ENCODE measurements at regions not wholly inside any gene's neighbourhood (a gene's known extent, or its start where the extent isn't known, plus 50 kb on each side); places are given as distances from the start of the nearest gene placed in this dataset.

DNA sequence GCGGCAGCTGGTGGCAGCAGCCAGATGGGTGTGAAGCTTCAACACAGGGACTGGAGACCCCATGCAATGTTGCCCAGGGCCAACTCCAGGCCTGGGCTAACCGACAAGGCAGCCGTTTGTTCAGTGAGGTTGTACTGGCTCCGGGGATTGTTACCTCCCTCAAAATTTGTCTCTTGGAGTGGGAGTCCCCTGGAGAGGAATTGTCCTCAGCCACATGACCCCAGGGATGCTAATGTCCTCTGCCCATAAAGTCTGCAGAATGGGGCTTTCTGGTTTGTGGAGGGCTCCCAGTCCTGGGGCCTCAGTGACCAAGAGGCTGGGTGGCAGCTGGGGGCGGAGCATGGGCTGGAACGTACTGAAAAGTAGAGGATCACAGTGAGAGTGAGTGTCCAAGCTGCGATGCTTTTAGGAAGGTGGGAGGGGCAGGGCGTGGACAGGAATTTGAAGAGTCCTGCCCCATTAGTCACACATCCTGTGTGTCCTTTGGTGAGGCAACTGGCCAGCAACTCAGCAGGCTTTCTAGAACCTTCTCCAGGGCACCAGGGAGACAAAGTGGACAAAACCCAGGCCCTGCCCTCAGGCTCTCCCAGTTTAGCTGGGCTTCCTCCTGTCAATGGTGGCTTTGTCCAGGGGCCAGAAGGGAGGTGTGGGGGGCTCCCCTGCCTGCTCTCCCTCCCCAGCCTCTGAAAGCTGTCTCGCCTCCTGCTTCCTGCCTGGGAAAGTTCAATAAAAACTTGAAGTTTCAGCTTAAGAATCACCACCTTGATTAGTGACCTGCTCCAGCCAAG lies 114.0 kb downstream of the NSG2 start:
- no peak overlapping the region for H3K9ac ChIP-seq (ENCODE audit: insufficient read depth, low read length, poor library complexity, severe bottlenecking)
- H3K27ac ChIP-seq (ENCODE audit: low read depth in 1 of 2, low read length in 2 of 2), result no peak overlapping the region
- H3K4me3 ChIP-seq (replicated peaks in 1 of 3; ENCODE audit: low read depth in 2 of 3, low read length in 3 of 3), result no peak overlapping the region
- H3K27me3 ChIP-seq (ENCODE audit: control insufficient read depth in 2 of 2, insufficient read depth in 2 of 2, low read length in 2 of 2), result no peaks in the 10 kb centered on the region
- H3K27ac Mint-ChIP-seq, result no peak overlapping the region
- H3K4me1 ChIP-seq (ENCODE audit: control insufficient read depth in 1 of 2, insufficient read depth in 2 of 2, low read length in 2 of 2), result peaks cover 4 to 7% of the 10 kb centered on the region in 2 donors
- TF ChIP-seq CTCF (IDR thresholded peaks at IDR 0.05), result no peak
- H3K9me3 ChIP-seq (replicated peaks in 1 of 2; ENCODE audit: control insufficient read depth in 1 of 2, insufficient read depth in 1 of 2, low read length in 2 of 2), result peaks cover 3 to 5% of the 10 kb centered on the region in 2 donors
- H3K4me1 Mint-ChIP-seq, result peaks cover 3% of the 10 kb centered on the region
- no peaks in the 10 kb centered on the region for H3K36me3 Mint-ChIP-seq
- peaks cover 4 to 5% (median 4%) of the 10 kb centered on the region in 3 donors for H3K27me3 Mint-ChIP-seq (ENCODE audit: low read depth in 3 of 3)
- WGBS (ENCODE audit: insufficient coverage), result 88% methylated on average over 9 of the region's 9 CpGs
- H3K4me2 ChIP-seq (replicated peaks; ENCODE audit: extremely low read depth, low read length, poor library complexity, severe bottlenecking), result no peak overlapping the region
- no peak overlapping the region for H2AFZ ChIP-seq (ENCODE audit: insufficient read depth, low read depth, low read length, poor library complexity, severe bottlenecking)
- no peaks in the 10 kb centered on the region for H3K79me2 ChIP-seq (ENCODE audit: insufficient read depth, low read length)
- H3K4me3 Mint-ChIP-seq, result no peak overlapping the region
- peaks cover 2 to 15% (median 10%) of the 10 kb centered on the region in 7 donors for H3K9me3 Mint-ChIP-seq
- DNase-seq, result peak in 1 of 3 donors; percentile 2
- intact Hi-C loops (cut with micrococcal nuclease), result no loop called here
- no peaks in the 10 kb centered on the region for H4K20me1 ChIP-seq (ENCODE audit: insufficient read depth, low read length)
- H3K36me3 ChIP-seq (replicated peaks in 1 of 2; ENCODE audit: control insufficient read depth in 1 of 2, insufficient read depth in 2 of 2, low read length in 2 of 2), result no peaks in the 10 kb centered on the region

- no peak overlapping the region for H3K4me3 ChIP-seq (replicated peaks in 1 of 3; ENCODE audit: low read depth in 2 of 3, low read length in 3 of 3)
- no peaks in the 10 kb centered on the region for H4K20me1 ChIP-seq (ENCODE audit: insufficient read depth, low read length)
- no peaks in the 10 kb centered on the region for H3K4me1 ChIP-seq (ENCODE audit: control insufficient read depth in 1 of 2, insufficient read depth in 2 of 2, low read length in 2 of 2)
- Mint-ChIP-seq H3K4me3 (no peak overlapping the region), H3K4me1 (no peaks in the 10 kb centered on the region), H3K36me3 (no peaks in the 10 kb centered on the region), H3K9me3 (peaks cover 0 to 6% (median 4%) of the 10 kb centered on the region in 7 donors), H3K27ac (no peak overlapping the region), H3K27me3 (ENCODE audit: low read depth in 3 of 3) (peaks cover 0 to 6% (median 0%) of the 10 kb centered on the region in 3 donors)
- intact Hi-C loops (cut with micrococcal nuclease), result no loop called here
- H3K36me3 ChIP-seq (replicated peaks in 1 of 2; ENCODE audit: control insufficient read depth in 1 of 2, insufficient read depth in 2 of 2, low read length in 2 of 2), result no peaks in the 10 kb centered on the region
- H3K4me2 ChIP-seq (replicated peaks; ENCODE audit: extremely low read depth, low read length, poor library complexity, severe bottlenecking), result no peak overlapping the region
- no peak overlapping the region for H3K9ac ChIP-seq (ENCODE audit: insufficient read depth, low read length, poor library complexity, severe bottlenecking)
- 95% methylated on average over 4 of the region's 9 CpGs for WGBS (ENCODE audit: insufficient coverage)
- no peaks in the 10 kb centered on the region for H3K9me3 ChIP-seq (replicated peaks in 1 of 2; ENCODE audit: control insufficient read depth in 1 of 2, insufficient read depth in 1 of 2, low read length in 2 of 2)
- H2AFZ ChIP-seq (ENCODE audit: insufficient read depth, low read depth, low read length, poor library complexity, severe bottlenecking), result no peak overlapping the region
- no peak for TF ChIP-seq CTCF (IDR thresholded peaks at IDR 0.05)
- no peaks in the 10 kb centered on the region for H3K79me2 ChIP-seq (ENCODE audit: insufficient read depth, low read length)
- no peak overlapping the region for H3K27ac ChIP-seq (ENCODE audit: low read depth in 1 of 2, low read length in 2 of 2)
- DNase-seq, result no peak
- no peaks in the 10 kb centered on the region for H3K27me3 ChIP-seq (ENCODE audit: control insufficient read depth in 2 of 2, insufficient read depth in 2 of 2, low read length in 2 of 2)
These were observed 119.9 kb downstream of the NSG2 start for GRCh38 chr5:174165406-174165805.

Measured in CD14-positive monocyte (primary cell).